ENCODE measurements at regions not wholly inside any gene's neighbourhood (a gene's known extent, or its start where the extent isn't known, plus 50 kb on each side); places are given as distances from the start of the nearest gene placed in this dataset.

DNA sequence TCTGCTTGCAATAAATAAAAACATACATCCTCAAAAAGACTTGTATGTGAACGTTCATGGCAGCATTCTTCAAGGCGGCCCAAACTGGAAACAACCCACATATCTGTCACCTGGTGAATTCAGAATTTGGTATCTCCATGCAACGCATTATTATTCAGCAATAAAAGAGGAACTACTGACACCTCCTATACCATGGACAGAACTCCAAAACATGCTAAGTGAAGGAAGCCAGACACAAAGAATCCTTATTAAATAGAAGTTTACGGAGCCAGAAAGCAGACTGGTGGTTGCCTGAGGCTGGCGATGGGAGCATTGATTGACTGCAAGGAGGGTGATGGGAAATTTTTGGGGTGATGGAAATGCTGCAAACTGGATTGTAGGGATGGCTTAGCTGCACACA is 530.8 kb upstream of the DPP6 start:
- Histone ChIP-seq H3K9me3 (ENCODE audit: low read length) (no peaks in the 10 kb centered on the region), H3K79me2 (ENCODE audit: insufficient read depth, low read length) (no peaks in the 10 kb centered on the region), H4K20me1 (ENCODE audit: insufficient read depth, low read length) (no peaks in the 10 kb centered on the region), H3K4me2 (ENCODE audit: low read depth, low read length) (no peak overlapping the region), H3K27ac (ENCODE audit: extremely low read length, insufficient read depth, low read length) (no peak overlapping the region), H3K4me1 (ENCODE audit: insufficient read depth, low read length) (no peaks in the 10 kb centered on the region), H3K27me3 (ENCODE audit: control insufficient read depth in 1 of 2, insufficient read depth in 2 of 2, low read length in 2 of 2) (peaks cover 0 to 4% of the 10 kb centered on the region in 2 experiments; a peak in 2 of 5 replicates), H3K9ac (ENCODE audit: insufficient read depth, low read depth, low read length) (no peak overlapping the region), H3K4me3 (replicated peaks in 1 of 3; ENCODE audit: insufficient read depth in 1 of 3, low read depth in 2 of 3, low read length in 3 of 3) (no peak overlapping the region), H2AFZ (ENCODE audit: low read length) (no peak overlapping the region), H3K36me3 (replicated peaks in 1 of 2; ENCODE audit: control insufficient read depth in 1 of 2, insufficient read depth in 2 of 2, low read length in 2 of 2) (no peaks in the 10 kb centered on the region)
- WGBS (ENCODE audit: low lambda C conversion rate): 18% methylated on average over 5 of the region's 5 CpGs
- ATAC-seq (no peak), FAIRE-seq (no peak), DNase-seq (ENCODE audit: low spot score) (no peak)
- ChIA-PET CTCF (ENCODE audit: low intra/inter-chr PET ratio, low total read pairs) (no interaction called here), POLR2A (no interaction called here)
- intact Hi-C loops (cut with micrococcal nuclease; ENCODE audit: unreplicated experiment): no loop called here
- in situ Hi-C loops (cut with HindIII; ENCODE audit: extremely low pct_ligation_motif_present, low pct_unique_long_range_greater_than_20kb): no loop called here
- TF ChIP-seq HNRNPK (IDR thresholded peaks at IDR 0.05; ENCODE audit: low read depth, low read length, poor library complexity, severe bottlenecking): no peak
- TF ChIP-seq, protein P1, sequence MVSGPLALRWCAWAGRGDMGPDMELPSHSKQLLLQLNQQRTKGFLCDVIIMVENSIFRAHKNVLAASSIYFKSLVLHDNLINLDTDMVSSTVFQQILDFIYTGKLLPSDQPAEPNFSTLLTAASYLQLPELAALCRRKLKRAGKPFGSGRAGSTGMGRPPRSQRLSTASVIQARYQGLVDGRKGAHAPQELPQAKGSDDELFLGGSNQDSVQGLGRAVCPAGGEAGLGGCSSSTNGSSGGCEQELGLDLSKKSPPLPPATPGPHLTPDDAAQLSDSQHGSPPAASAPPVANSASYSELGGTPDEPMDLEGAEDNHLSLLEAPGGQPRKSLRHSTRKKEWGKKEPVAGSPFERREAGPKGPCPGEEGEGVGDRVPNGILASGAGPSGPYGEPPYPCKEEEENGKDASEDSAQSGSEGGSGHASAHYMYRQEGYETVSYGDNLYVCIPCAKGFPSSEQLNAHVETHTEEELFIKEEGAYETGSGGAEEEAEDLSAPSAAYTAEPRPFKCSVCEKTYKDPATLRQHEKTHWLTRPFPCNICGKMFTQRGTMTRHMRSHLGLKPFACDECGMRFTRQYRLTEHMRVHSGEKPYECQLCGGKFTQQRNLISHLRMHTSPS (CRISPR knock-in tag; IDR thresholded peaks at IDR 0.05; ENCODE audit: low read depth): no peak
- no peak for TF ChIP-seq ZNF598 (CRISPR knock-in tag; IDR thresholded peaks at IDR 0.05; ENCODE audit: borderline replicate concordance)
- TF ChIP-seq, protein P2, sequence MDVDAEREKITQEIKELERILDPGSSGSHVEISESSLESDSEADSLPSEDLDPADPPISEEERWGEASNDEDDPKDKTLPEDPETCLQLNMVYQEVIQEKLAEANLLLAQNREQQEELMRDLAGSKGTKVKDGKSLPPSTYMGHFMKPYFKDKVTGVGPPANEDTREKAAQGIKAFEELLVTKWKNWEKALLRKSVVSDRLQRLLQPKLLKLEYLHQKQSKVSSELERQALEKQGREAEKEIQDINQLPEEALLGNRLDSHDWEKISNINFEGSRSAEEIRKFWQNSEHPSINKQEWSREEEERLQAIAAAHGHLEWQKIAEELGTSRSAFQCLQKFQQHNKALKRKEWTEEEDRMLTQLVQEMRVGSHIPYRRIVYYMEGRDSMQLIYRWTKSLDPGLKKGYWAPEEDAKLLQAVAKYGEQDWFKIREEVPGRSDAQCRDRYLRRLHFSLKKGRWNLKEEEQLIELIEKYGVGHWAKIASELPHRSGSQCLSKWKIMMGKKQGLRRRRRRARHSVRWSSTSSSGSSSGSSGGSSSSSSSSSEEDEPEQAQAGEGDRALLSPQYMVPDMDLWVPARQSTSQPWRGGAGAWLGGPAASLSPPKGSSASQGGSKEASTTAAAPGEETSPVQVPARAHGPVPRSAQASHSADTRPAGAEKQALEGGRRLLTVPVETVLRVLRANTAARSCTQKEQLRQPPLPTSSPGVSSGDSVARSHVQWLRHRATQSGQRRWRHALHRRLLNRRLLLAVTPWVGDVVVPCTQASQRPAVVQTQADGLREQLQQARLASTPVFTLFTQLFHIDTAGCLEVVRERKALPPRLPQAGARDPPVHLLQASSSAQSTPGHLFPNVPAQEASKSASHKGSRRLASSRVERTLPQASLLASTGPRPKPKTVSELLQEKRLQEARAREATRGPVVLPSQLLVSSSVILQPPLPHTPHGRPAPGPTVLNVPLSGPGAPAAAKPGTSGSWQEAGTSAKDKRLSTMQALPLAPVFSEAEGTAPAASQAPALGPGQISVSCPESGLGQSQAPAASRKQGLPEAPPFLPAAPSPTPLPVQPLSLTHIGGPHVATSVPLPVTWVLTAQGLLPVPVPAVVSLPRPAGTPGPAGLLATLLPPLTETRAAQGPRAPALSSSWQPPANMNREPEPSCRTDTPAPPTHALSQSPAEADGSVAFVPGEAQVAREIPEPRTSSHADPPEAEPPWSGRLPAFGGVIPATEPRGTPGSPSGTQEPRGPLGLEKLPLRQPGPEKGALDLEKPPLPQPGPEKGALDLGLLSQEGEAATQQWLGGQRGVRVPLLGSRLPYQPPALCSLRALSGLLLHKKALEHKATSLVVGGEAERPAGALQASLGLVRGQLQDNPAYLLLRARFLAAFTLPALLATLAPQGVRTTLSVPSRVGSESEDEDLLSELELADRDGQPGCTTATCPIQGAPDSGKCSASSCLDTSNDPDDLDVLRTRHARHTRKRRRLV (CRISPR knock-in tag; IDR thresholded peaks at IDR 0.05): no peak
- TF ChIP-seq KLF11 (CRISPR knock-in tag; IDR thresholded peaks at IDR 0.05): no peak
- no peak for TF ChIP-seq ZNF737 (CRISPR knock-in tag; IDR thresholded peaks at IDR 0.05; ENCODE audit: borderline replicate concordance)
- no peak for TF ChIP-seq ZNF605 (CRISPR knock-in tag; IDR thresholded peaks at IDR 0.05)
- TF ChIP-seq SNRNP70 (IDR thresholded peaks at IDR 0.05; ENCODE audit: low read depth, low read length): no peak
- TF ChIP-seq, protein P3, sequence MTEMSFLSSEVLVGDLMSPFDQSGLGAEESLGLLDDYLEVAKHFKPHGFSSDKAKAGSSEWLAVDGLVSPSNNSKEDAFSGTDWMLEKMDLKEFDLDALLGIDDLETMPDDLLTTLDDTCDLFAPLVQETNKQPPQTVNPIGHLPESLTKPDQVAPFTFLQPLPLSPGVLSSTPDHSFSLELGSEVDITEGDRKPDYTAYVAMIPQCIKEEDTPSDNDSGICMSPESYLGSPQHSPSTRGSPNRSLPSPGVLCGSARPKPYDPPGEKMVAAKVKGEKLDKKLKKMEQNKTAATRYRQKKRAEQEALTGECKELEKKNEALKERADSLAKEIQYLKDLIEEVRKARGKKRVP (CRISPR knock-in tag; IDR thresholded peaks at IDR 0.05): no peak
- TF ChIP-seq, protein P4, sequence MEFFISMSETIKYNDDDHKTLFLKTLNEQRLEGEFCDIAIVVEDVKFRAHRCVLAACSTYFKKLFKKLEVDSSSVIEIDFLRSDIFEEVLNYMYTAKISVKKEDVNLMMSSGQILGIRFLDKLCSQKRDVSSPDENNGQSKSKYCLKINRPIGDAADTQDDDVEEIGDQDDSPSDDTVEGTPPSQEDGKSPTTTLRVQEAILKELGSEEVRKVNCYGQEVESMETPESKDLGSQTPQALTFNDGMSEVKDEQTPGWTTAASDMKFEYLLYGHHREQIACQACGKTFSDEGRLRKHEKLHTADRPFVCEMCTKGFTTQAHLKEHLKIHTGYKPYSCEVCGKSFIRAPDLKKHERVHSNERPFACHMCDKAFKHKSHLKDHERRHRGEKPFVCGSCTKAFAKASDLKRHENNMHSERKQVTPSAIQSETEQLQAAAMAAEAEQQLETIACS (CRISPR knock-in tag; IDR thresholded peaks at IDR 0.05): no peak
- TF ChIP-seq ZNF614 (CRISPR knock-in tag; IDR thresholded peaks at IDR 0.05; ENCODE audit: borderline replicate concordance): no peak
- no peak for TF ChIP-seq FOXJ3 (CRISPR knock-in tag; IDR thresholded peaks at IDR 0.05; ENCODE audit: borderline replicate concordance)
- TF ChIP-seq ZNF629 (CRISPR knock-in tag; conservative IDR thresholded peaks at IDR 0.05): no peak
- no peak for TF ChIP-seq ZNF781 (CRISPR knock-in tag; IDR thresholded peaks at IDR 0.05; ENCODE audit: borderline replicate concordance, not compliant biosample characterization)
- no peak for TF ChIP-seq ZSCAN12 (CRISPR knock-in tag; IDR thresholded peaks at IDR 0.05)
- no peak for TF ChIP-seq RCOR2 (CRISPR knock-in tag; IDR thresholded peaks at IDR 0.05)
- BruUV-seq (replicated peaks): no TSS peak
